IPS-20b (cell line): ENCODE measurements at regions not wholly inside any gene's neighbourhood (a gene's known extent, or its start where the extent isn't known, plus 50 kb on each side); places are given as distances from the start of the nearest gene placed in this dataset.

ENCODE experiments used
- H3K27ac ChIP-seq: one replicate; pipeline ENCODE4 v1.5.1; 2013; ENCODE audit warnings: low read length
- H3K27me3 ChIP-seq: 2 replicates; pipeline ENCODE4 v1.6.1; 2013; ENCODE audit warnings: mild to moderate bottlenecking, low read length, inconsistent platforms; ENCODE audit not compliant: insufficient read depth
- H3K36me3 ChIP-seq: 2 replicates; pipeline ENCODE4 v1.6.1; 2013; ENCODE audit warnings: low read depth, mild to moderate bottlenecking, inconsistent platforms, low read length, moderate library complexity; ENCODE audit not compliant: insufficient read depth
- H3K4me1 ChIP-seq: 2 replicates; pipeline ENCODE4 v1.6.1; 2013; ENCODE audit warnings: mild to moderate bottlenecking, control low read depth, inconsistent platforms, low read length, moderate library complexity; ENCODE audit not compliant: insufficient read depth
- H3K4me3 ChIP-seq: 2 replicates; pipeline ENCODE4 v1.5.1; 2013; ENCODE audit warnings: mild to moderate bottlenecking, low read length, inconsistent platforms
- H3K9ac ChIP-seq: 2 replicates; pipeline ENCODE4 v1.6.1; 2013; ENCODE audit warnings: low read depth, mild to moderate bottlenecking, inconsistent platforms, low read length, moderate library complexity
- H3K9me3 ChIP-seq: 2 replicates; pipeline ENCODE4 v1.6.1; 2013; ENCODE audit warnings: mild to moderate bottlenecking, low read depth, low read length, inconsistent platforms; ENCODE audit not compliant: insufficient read depth

- Histone ChIP-seq H3K27me3 (no peaks in the 10 kb centered on the region), H3K4me3 (no peak overlapping the region), H3K9me3 (no peaks in the 10 kb centered on the region), H3K9ac (no peak overlapping the region), H3K27ac (no peak overlapping the region), H3K4me1 (no peaks in the 10 kb centered on the region), H3K36me3 (no peaks in the 10 kb centered on the region)
These were observed 998.8 kb downstream of the GLUD2 start for GRCh38 chrX:122046226-122046625.

DNA sequence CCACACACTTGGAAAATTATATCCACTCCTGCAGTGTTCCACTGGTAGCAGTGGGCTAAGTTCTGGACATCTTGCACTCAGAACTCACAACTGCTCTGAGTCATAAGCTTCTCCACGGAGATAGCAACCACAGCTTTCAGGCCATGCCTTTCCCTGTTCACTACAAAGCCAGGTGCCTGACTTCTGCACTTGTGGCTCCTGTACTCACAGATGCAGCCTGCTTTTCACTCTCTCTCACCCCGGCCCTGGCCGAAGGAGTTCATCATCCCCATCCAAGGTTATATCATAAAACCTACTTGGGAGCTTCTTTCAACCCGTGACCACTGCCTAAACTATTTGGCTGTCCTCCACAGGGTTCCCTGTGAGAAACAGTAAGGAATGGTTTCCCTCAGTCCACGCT is 999.4 kb downstream of the GLUD2 start:
- Histone ChIP-seq H3K27ac (no peak overlapping the region), H3K36me3 (no peaks in the 10 kb centered on the region), H3K9ac (no peak overlapping the region), H3K4me3 (no peak overlapping the region), H3K4me1 (no peaks in the 10 kb centered on the region), H3K9me3 (no peaks in the 10 kb centered on the region), H3K27me3 (no peaks in the 10 kb centered on the region)

DNA sequence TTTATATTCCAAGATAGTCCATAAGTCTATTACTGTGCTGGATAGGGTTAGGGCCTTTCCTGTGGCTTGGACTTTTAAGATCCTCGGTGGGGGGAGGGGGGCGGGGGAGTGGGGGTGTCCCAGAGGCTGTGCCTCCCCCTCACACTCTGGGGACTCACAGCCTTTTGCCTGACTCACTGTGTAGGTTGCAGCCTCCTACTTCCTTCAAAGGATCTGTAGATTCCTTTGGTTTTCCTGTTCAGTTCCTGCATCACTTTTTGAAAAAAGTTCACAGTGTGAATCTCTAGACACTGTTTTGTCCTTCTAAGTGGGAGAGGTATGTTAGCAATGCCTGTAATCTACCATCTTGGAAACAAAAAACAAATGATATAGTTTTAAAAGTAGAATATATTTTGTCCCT is 999.9 kb downstream of the GLUD2 start:
- no peaks in the 10 kb centered on the region for H3K4me1 ChIP-seq
- no peak overlapping the region for H3K4me3 ChIP-seq
- H3K27ac ChIP-seq: no peak overlapping the region
- no peaks in the 10 kb centered on the region for H3K27me3 ChIP-seq
- H3K9me3 ChIP-seq: no peaks in the 10 kb centered on the region
- H3K9ac ChIP-seq: no peak overlapping the region
- no peaks in the 10 kb centered on the region for H3K36me3 ChIP-seq

DNA sequence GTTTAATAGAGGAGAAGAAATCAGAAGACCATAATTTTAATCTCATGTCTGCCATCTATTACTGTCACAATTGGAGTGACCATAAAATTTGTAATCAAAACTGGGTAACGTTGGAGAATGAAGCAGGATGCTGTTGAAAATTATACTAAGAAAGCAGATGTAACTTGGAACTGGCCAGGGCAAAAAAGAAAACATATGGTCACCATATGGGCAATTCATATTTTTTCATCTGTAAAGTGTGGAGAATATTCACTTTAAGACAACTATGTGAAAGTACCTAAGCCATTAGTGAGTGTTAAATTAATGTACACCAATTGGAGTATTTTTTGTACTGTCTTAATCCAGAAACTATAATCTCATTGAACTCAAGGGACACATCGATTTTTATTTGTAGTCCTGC is 1008.0 kb downstream of the GLUD2 start:
- Histone ChIP-seq H3K9ac (no peak overlapping the region), H3K27me3 (no peaks in the 10 kb centered on the region), H3K4me1 (no peaks in the 10 kb centered on the region), H3K4me3 (no peak overlapping the region), H3K27ac (no peak overlapping the region), H3K36me3 (no peaks in the 10 kb centered on the region), H3K9me3 (no peaks in the 10 kb centered on the region)

DNA sequence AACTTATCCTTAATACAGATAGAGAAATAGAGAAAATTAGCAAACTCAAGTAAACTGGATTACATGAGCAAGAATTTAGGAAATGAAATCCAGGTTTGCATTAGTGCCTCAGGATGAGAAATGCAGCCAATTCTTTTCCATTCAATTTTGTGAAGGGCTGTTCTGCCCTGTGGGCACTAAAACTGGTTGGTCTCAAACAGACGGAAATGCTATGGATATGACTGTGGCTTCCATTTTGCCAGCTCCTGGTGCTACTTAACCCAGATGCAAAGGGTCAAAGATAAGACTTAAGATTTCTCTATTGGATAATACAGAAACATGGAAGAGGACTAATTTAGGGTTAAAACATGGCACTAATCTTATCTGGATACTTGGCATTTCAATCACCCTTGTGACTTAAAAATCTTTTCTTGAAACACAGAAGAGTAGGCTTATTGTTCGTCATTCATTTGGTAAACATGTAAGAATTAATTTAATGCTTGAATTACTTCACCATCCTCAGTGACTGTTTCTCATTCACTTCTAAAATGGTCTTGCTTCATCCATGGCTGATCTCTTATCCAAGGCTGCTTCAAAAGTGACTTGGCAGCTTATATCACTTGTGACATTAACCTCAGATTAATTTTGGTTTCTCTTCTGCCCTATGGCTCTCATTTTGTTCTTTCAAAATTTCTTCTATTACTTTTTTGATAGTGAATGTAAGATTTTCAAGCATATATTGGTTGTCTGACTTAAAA is 1008.7 kb downstream of the GLUD2 start:
- H3K9me3 ChIP-seq: no peaks in the 10 kb centered on the region
- no peaks in the 10 kb centered on the region for H3K36me3 ChIP-seq
- H3K4me3 ChIP-seq: no peak overlapping the region
- H3K9ac ChIP-seq: no peak overlapping the region
- no peaks in the 10 kb centered on the region for H3K4me1 ChIP-seq
- no peak overlapping the region for H3K27ac ChIP-seq
- no peaks in the 10 kb centered on the region for H3K27me3 ChIP-seq

DNA sequence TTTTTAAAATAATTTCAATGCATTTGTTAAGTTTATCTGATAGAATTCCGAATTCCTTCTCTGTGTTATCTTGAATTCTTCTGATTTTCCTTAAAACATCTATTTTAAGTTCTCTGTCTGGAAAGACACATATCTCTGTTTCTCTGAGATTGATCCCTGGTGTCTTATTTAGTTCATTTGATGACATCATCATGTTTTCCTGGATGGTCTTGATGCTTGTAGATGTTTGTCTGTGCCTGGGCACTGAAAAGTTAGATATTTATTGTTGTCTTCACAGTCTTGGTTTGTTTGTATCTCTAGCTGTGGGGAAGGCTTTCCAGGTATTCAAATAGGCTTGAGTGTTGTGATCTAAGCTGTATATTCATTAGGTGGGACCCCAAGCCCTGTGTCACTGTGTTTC is 1028.8 kb downstream of the GLUD2 start:
- H3K36me3 ChIP-seq: no peaks in the 10 kb centered on the region
- H3K27ac ChIP-seq: no peak overlapping the region
- H3K4me1 ChIP-seq: no peaks in the 10 kb centered on the region
- no peak overlapping the region for H3K9ac ChIP-seq
- H3K27me3 ChIP-seq: no peaks in the 10 kb centered on the region
- H3K4me3 ChIP-seq: no peak overlapping the region
- no peaks in the 10 kb centered on the region for H3K9me3 ChIP-seq

- no peaks in the 10 kb centered on the region for H3K27me3 ChIP-seq
- no peaks in the 10 kb centered on the region for H3K36me3 ChIP-seq
- H3K9ac ChIP-seq: no peak overlapping the region
- H3K27ac ChIP-seq: no peak overlapping the region
- no peaks in the 10 kb centered on the region for H3K4me1 ChIP-seq
- H3K9me3 ChIP-seq: no peaks in the 10 kb centered on the region
- no peak overlapping the region for H3K4me3 ChIP-seq
These were observed 1030.7 kb downstream of the GLUD2 start for GRCh38 chrX:122078079-122078478.

DNA sequence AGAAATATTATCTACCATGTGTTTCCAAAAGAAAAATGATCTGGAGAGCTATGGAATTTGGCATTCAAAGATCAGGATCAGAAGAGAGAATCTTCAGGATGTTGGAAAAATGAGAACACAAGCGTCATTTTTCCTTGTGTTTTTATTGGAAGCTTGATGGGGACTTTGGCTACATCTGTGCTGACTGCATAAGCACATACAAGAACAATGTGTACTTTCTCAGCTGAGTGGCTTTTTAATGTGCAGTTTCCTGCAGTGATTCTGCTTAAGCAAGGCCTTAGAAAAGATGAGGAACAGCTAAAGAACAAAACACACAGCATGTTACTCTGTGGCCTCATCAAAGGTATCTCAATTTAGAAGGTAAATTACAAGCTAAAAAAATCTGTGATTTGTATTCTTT is 1039.9 kb downstream of the GLUD2 start:
- Histone ChIP-seq H3K27ac (no peak overlapping the region), H3K9ac (no peak overlapping the region)

GRCh38 chrX:122091571-122091970 is 1044.2 kb downstream of the GLUD2 start:
- Histone ChIP-seq H3K9me3 (no peaks in the 10 kb centered on the region), H3K4me1 (no peaks in the 10 kb centered on the region), H3K9ac (no peak overlapping the region), H3K27ac (no peak overlapping the region), H3K36me3 (no peaks in the 10 kb centered on the region), H3K4me3 (no peak overlapping the region), H3K27me3 (no peaks in the 10 kb centered on the region)

More for the DNA sequence above, 1039.9 kb downstream of the GLUD2 start:
- Histone ChIP-seq H3K9me3 (no peaks in the 10 kb centered on the region), H3K4me1 (no peaks in the 10 kb centered on the region), H3K27me3 (no peaks in the 10 kb centered on the region), H3K36me3 (no peaks in the 10 kb centered on the region), H3K4me3 (no peak overlapping the region)

GRCh38 chrX:122092360-122092759 is 1045.0 kb downstream of the GLUD2 start:
- Histone ChIP-seq H3K4me1 (no peaks in the 10 kb centered on the region), H3K27ac (no peak overlapping the region), H3K36me3 (no peaks in the 10 kb centered on the region), H3K27me3 (no peaks in the 10 kb centered on the region), H3K9ac (no peak overlapping the region), H3K9me3 (peaks cover 3% of the 10 kb centered on the region; the same call in 1 of the 2 replicates), H3K4me3 (no peak overlapping the region)

DNA sequence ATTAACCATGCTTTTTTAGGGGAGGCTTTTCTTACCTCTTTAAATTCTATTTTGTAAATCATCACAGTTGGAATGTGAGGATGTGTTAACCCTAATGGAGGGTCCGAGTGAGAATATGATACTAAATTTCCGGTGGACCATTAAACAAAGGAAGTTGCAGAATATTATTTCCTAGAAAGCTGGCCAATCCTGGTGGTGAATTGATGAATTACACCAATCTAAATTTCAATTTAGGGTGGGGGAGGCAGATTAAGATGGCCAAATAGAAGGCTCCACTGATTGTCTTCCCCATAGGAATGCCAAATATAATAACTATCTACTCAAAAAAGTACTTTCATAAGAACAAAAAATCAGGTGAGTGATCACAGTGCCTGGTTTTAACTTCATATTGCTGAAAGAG is 1045.6 kb downstream of the GLUD2 start:
- Histone ChIP-seq H3K27me3 (no peaks in the 10 kb centered on the region), H3K4me3 (no peak overlapping the region), H3K36me3 (no peaks in the 10 kb centered on the region), H3K4me1 (no peaks in the 10 kb centered on the region), H3K9me3 (peaks cover 4% of the 10 kb centered on the region; the same call in 1 of the 2 replicates), H3K9ac (no peak overlapping the region), H3K27ac (no peak overlapping the region)

DNA sequence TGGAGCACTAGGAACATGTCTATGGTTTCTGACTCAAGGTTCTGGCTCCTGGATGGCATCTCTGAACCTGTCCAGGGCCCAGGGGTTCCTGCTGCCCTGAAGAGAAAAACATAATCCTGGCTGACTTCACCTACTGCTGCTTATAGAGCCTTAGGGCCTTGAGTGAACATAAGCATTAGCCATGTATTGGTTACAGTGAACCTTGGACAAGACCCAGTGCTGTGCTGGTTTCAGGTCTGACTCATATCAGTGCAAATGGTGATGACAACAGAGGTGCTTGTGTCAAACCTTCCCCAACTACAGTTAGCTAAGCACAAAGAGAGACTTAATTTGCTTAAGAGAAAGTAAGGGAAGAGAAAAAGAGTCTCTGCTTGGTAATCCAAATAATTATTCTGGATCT is 1047.2 kb downstream of the GLUD2 start:
- H3K4me3 ChIP-seq: no peak overlapping the region
- no peaks in the 10 kb centered on the region for H3K4me1 ChIP-seq

More for the DNA sequence above, 1047.2 kb downstream of the GLUD2 start:
- H3K36me3 ChIP-seq: no peaks in the 10 kb centered on the region
- H3K9ac ChIP-seq: no peak overlapping the region
- no peaks in the 10 kb centered on the region for H3K27me3 ChIP-seq
- peaks cover 4% of the 10 kb centered on the region; the same call in 1 of the 2 replicates for H3K9me3 ChIP-seq
- no peak overlapping the region for H3K27ac ChIP-seq
